ENCODE measurements at regions not wholly inside any gene's neighbourhood (a gene's known extent, or its start where the extent isn't known, plus 50 kb on each side); places are given as distances from the start of the nearest gene placed in this dataset.
A peak's percentile ranks its signal among the peaks of the same experiment; 100 is the strongest.
"Not testable (repeated sequence)": the region's sequence is repeated elsewhere in the genome, so short reads cannot be mapped to it uniquely, and the experiment has no call there.

- not testable (repeated sequence) for DNase-seq
These were observed 98.1 kb upstream of the GPR39 start for GRCh38 chr2:132318481-132318880.

GRCh38 chr2:132324005-132324404 is 92.6 kb upstream of the GPR39 start:
- DNase-seq = not testable (repeated sequence)

GRCh38 chr2:132332345-132333033 is 84.1 kb upstream of the GPR39 start:
- not testable (repeated sequence) for DNase-seq

- not testable (repeated sequence) for DNase-seq
These were observed 79.5 kb upstream of the GPR39 start for GRCh38 chr2:132337135-132337534.

- not testable (repeated sequence) for DNase-seq
These were observed 78.8 kb upstream of the GPR39 start for GRCh38 chr2:132337844-132338243.

GRCh38 chr2:132347041-132347780 is 69.4 kb upstream of the GPR39 start:
- DNase-seq = peak; percentile 79

GRCh38 chr2:132349092-132349687 is 67.4 kb upstream of the GPR39 start:
- DNase-seq = peak; percentile 61

- not testable (repeated sequence) for DNase-seq
These were observed 64.9 kb upstream of the GPR39 start for GRCh38 chr2:132351668-132352067.

GRCh38 chr2:132352481-132353001 is 64.1 kb upstream of the GPR39 start:
- DNase-seq = peak; percentile 71

- DNase-seq = not testable (repeated sequence)
These were observed 63.2 kb upstream of the GPR39 start for GRCh38 chr2:132353380-132353779.

- DNase-seq = not testable (repeated sequence)
These were observed 55.6 kb upstream of the GPR39 start for GRCh38 chr2:132360964-132361363.

GRCh38 chr2:132361498-132361897 is 55.1 kb upstream of the GPR39 start:
- not testable (repeated sequence) for DNase-seq

- not testable (repeated sequence) for DNase-seq
These were observed 53.3 kb upstream of the GPR39 start for GRCh38 chr2:132363352-132363751.

- DNase-seq = not testable (repeated sequence)
These were observed 50.6 kb upstream of the GPR39 start for GRCh38 chr2:132365963-132366362.

- DNase-seq = no peak
These were observed 50.0 kb upstream of the GPR39 start for GRCh38 chr2:132366421-132367180.
